ENCODE measurements at regions not wholly inside any gene's neighbourhood (a gene's known extent, or its start where the extent isn't known, plus 50 kb on each side); places are given as distances from the start of the nearest gene placed in this dataset.
A peak's percentile ranks its signal among the peaks of the same experiment; 100 is the strongest.
"Not testable (repeated sequence)": the region's sequence is repeated elsewhere in the genome, so short reads cannot be mapped to it uniquely, and the experiment has no call there.

DNA sequence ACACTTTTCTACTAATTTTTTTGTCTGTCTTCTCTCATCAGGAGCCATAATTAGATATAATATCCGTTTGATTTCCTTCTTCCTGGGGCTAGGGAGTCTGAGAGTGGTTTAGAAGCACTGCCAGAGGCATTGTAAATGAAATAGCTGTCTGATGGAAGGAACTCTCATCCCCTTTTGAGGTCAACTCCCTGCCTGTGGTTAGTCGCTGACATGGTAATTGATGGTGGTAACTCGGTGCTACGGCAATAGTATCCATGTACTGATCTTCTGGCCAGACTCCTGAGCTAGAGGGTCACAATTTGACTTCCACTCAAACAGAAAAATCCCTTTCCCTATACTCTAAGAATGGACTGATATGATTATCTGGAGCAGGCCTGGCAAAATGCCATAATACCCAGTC, 108.1 kb upstream of the TRPC5 start:
- DNase-seq (ENCODE audit: extremely low read depth in 1 of 11, low read depth in 9 of 11, low spot score in 4 of 11) = no peak

DNA sequence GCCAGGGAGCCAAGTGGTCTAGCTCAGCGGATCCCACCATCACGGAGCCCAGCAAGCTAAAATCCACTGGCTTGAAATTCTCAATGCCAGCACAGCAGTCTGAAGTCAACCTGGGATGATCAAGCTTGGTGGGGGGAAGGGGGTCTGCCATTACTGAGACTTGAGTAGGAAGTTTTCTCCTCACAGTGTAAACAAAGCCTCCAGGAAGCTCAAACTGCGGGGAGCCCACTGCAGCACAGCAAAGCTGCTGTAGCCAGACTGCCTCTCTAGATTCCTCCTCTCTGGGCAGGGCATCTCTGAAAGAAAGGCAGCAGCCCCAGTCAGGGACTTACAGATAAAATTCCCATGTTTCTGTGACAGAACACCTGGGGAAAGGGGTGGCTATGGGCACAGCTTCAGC, 98.8 kb upstream of the TRPC5 start:
- DNase-seq (ENCODE audit: extremely low read depth in 1 of 11, low read depth in 9 of 11, low spot score in 4 of 11) = not testable (repeated sequence)

DNA sequence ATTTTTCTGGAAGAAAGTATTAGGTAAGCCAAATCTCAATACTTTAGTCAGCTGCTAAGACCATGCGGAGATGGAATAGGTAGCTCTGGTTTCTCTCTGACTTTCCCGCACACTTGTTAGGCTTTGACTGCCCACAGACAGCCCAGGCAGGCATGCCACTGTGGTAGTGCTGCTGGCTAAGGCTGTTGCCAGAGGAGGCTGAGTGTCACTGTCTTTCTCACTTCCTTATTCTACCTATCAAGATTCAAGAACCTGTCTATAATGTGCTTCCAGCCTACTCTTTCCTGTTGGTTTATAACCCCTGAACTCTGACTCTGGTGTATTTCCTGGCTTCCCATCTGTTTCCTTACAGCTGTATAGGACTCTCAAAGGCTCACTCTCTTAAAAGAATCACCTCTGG, 81.8 kb upstream of the TRPC5 start:
- no peak for DNase-seq (ENCODE audit: extremely low read depth in 1 of 11, low read depth in 9 of 11, low spot score in 4 of 11)

DNA sequence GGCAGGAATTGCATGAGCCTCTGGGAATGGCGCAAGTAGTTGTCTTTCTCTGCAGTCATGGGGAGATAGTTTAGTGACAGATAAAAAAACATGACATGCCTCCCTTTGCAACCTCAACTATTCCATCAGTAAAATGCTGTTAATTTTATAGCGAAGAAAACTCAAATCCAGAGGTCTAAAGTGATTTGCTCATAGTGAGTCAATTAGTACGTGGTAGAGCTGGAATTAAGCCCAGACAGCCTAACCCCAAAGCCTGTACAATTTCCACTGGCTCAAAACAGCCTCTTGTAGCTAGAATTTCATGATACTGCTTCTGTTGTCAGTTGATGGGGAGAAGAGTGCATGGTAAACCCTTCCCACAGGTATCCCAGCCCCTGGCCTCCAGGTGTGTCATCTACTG, 81.3 kb upstream of the TRPC5 start:
- DNase-seq (ENCODE audit: extremely low read depth in 1 of 11, low read depth in 9 of 11, low spot score in 4 of 11) = no peak

DNA sequence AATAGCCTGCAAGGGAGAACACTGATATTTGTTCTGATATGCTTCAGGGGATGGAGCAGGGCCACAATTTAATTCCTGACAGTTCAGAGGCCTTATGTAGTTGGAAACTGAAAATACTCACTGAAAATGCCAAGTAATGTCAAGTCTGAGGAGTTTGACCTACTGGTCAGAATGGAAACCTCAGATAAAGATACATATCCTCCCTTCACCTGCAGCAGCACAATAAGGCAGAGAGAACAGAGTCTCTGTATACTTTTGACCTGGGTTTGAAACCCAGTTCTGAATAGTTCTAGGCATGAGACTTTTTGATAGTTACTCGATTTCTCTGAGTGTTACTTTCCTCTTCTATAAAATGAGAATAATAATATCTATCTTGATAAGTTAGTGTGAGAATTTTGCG, 65.8 kb upstream of the TRPC5 start:
- no peak for DNase-seq (ENCODE audit: extremely low read depth in 1 of 11, low read depth in 9 of 11, low spot score in 4 of 11)

DNA sequence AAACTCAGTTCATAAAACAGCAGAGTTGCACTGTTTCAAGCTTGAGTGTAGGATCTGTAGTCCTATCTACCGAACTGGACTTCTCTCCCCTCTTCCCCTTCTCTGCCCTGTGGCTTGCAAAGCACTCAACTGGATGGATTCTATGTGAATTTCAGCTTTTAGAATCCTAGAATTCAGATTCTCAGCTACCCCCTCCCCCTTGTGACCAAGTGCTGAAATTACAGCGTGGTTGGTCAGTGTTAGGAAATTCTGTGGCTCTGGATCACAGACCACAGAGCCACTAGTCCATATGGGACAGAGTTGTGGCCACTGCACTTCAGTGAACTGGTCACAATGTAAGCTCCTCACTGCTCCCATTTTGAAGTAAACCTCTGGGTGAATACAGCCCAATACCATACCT, 64.6 kb upstream of the TRPC5 start:
- peak in 1 of 11 donors; percentile 1 for DNase-seq (ENCODE audit: extremely low read depth in 1 of 11, low read depth in 9 of 11, low spot score in 4 of 11)

DNA sequence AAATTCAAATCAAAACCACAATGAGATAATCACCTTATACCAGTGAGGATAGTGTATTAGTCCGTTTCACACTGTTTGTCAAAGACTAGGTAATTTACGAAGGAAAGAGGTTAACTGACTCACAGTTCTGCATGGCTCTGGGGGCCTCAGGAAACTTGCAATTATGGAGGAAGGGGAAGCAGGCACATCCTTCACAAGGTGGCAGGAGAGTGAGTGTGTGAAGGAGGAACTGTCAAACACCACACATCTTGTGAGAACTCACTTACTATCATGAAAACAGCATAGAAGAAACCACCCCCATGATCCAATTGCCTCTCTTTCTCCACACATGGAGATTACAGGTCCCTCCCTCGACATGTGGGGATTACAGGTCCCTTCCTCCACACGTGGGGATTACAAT, 54.7 kb upstream of the TRPC5 start:
- DNase-seq (ENCODE audit: extremely low read depth in 1 of 11, low read depth in 9 of 11, low spot score in 4 of 11) = no peak
